Gastrocnemius medialis (tissue), 4 donors: ENCODE measurements at regions not wholly inside any gene's neighbourhood (a gene's known extent, or its start where the extent isn't known, plus 50 kb on each side); places are given as distances from the start of the nearest gene placed in this dataset.

ENCODE experiments used
- ATAC-seq, 2 donors: fragments of 150-250 bp; one replicate each; pipeline ENCODE4 v1.9.1; 2016
- DNase-seq, 2 donors: peaks; one replicate each; pipeline ENCODE4 v3.0.0-alpha.2; 2019
- H3K27ac ChIP-seq, 4 donors: fragments of 200-600 bp; sonication (generic); 1 replicate in 1 of 4; 2 replicates in 3 of 4; pipeline ENCODE4 v1.5.1; 2016 to 2018; ENCODE audit warnings: mild to moderate bottlenecking in 2 of 4, moderate library complexity in 1 of 4
- H3K27me3 ChIP-seq, 3 donors: fragments of 200-600 bp; sonication (generic) in 2 of 3; 1 replicate in 1 of 3; 2 replicates in 2 of 3; pipeline versions ENCODE4 v1.5.1 to v1.6.0; 2016 to 2019; ENCODE audit warnings: mild to moderate bottlenecking in 1 of 3, moderate library complexity in 1 of 3
- H3K36me3 ChIP-seq, 2 donors: fragments of 200-600 bp; sonication (generic) in 1 of 2; one replicate each; pipeline ENCODE4 v1.5.1; 2017 to 2018
- H3K4me1 ChIP-seq, 2 donors: fragments of 200-600 bp; sonication (generic) in 1 of 2; one replicate each; pipeline ENCODE4 v1.5.1; 2016 to 2017; ENCODE audit warnings: mild to moderate bottlenecking in 2 of 2
- H3K4me3 ChIP-seq, 4 donors: fragments of 200-600 bp; sonication (generic) in 3 of 4; 1 replicate in 1 of 4; 2 replicates in 3 of 4; pipeline ENCODE4 v1.5.1; 2016 to 2019; ENCODE audit warnings: mild to moderate bottlenecking in 2 of 4
- H3K9me3 ChIP-seq, 3 donors: fragments of 200-600 bp; sonication (generic) in 2 of 3; 1 replicate in 1 of 3; 2 replicates in 2 of 3; pipeline ENCODE4 v1.5.1; 2016 to 2019
- CTCF ChIP-seq, 5 experiments: fragments of 450-650 bp in 3 of 5; fragments of 200-600 bp in 2 of 5; sonication (generic) in 2 of 5; IDR thresholded peaks in 4 of 5; conservative IDR thresholded peaks in 1 of 5; 1 replicate in 4 of 5; 2 replicates in 1 of 5; pipeline ENCODE4 v1.5.1; 2016 to 2019; ENCODE audit warnings: antibody characterized with exemption in 5 of 5, mild to moderate bottlenecking in 3 of 5, moderate library complexity in 3 of 5
- POLR2A ChIP-seq, 2 donors: fragments of 450-650 bp; IDR thresholded peaks; one replicate each; pipeline ENCODE4 v1.6.1; 2017; ENCODE audit warnings: antibody characterized with exemption in 2 of 2, mild to moderate bottlenecking in 2 of 2, moderate library complexity in 2 of 2
- in situ Hi-C, 4 donors: fragments of 200-750 bp; cut with MboI; loops; one replicate each; pipeline versions ENCODE4 v1.15.0 to v1.8.0; 2017; ENCODE audit warnings: low sequenced_read_pairs in 4 of 4
- intact Hi-C: fragments of 100-400 bp; cut with DNase I; formaldehyde crosslinking; loops from one replicate; pipeline ENCODE4 v1.15.1; 2023; ENCODE audit warnings: low total_unique reads

GRCh38 chr9:16342246-16343020, 528.0 kb downstream of the BNC2 start:
- Histone ChIP-seq H3K36me3 (no peaks in the 10 kb centered on the region), H3K9me3 (no peaks in the 10 kb centered on the region), H3K4me3 (no peak overlapping the region), H3K27me3 (no peaks in the 10 kb centered on the region), H3K27ac (peak overlapping the region in 2 of 4 donors; percentile 5 to 35), H3K4me1 (peaks cover 0 to 2% of the 10 kb centered on the region in 2 donors)
- ATAC-seq (no peak), DNase-seq (no peak)
- in situ Hi-C loops: loop anchor here in 1 of 4 donors (25.0 kb wide), 1 partner anchor 370 kb away; no protein-coding TSS in a partner anchor
- intact Hi-C loops: no loop called here
- no peak for TF ChIP-seq CTCF (IDR thresholded peaks at IDR 0.05 in 4 of 5, conservative IDR thresholded peaks at IDR 0.05 in 1 of 5)
- TF ChIP-seq POLR2A (IDR thresholded peaks at IDR 0.05): no peak

GRCh38 chr9:16343249-16344237, 526.9 kb downstream of the BNC2 start:
- in situ Hi-C loops: loop anchor here in 1 of 4 donors (25.0 kb wide), 1 partner anchor 369 kb away; no protein-coding TSS in a partner anchor
- Histone ChIP-seq H3K4me1 (no peaks in the 10 kb centered on the region), H3K27me3 (no peaks in the 10 kb centered on the region), H3K9me3 (no peaks in the 10 kb centered on the region), H3K27ac (peak overlapping the region; percentile 30 to 41 (median 36)), H3K4me3 (no peak overlapping the region), H3K36me3 (no peaks in the 10 kb centered on the region)
- intact Hi-C loops: no loop called here
- peak; percentile 48 to 57 for ATAC-seq
- DNase-seq: peak in 1 of 2 donors; percentile 42
- TF ChIP-seq POLR2A (IDR thresholded peaks at IDR 0.05) (no peak), CTCF (IDR thresholded peaks at IDR 0.05 in 4 of 5, conservative IDR thresholded peaks at IDR 0.05 in 1 of 5) (no peak)

- Histone ChIP-seq H3K9me3 (no peaks in the 10 kb centered on the region), H3K27ac (peak overlapping the region in 3 of 4 donors; percentile 30 to 41 (median 35)), H3K4me3 (no peak overlapping the region), H3K4me1 (no peaks in the 10 kb centered on the region), H3K27me3 (no peaks in the 10 kb centered on the region), H3K36me3 (no peaks in the 10 kb centered on the region)
- ATAC-seq: peak; percentile 38 to 58
- intact Hi-C loops: no loop called here
- no peak for TF ChIP-seq POLR2A (IDR thresholded peaks at IDR 0.05)
- TF ChIP-seq CTCF (IDR thresholded peaks at IDR 0.05 in 4 of 5, conservative IDR thresholded peaks at IDR 0.05 in 1 of 5): no peak
- DNase-seq: no peak
- in situ Hi-C loops: loop anchor here in 1 of 4 donors (25.0 kb wide), 1 partner anchor 368 kb away; no protein-coding TSS in a partner anchor
These were observed 526.1 kb downstream of the BNC2 start for GRCh38 chr9:16344343-16344742.

- Histone ChIP-seq H3K9me3 (no peaks in the 10 kb centered on the region), H3K27me3 (no peaks in the 10 kb centered on the region), H3K27ac (no peak overlapping the region), H3K36me3 (no peaks in the 10 kb centered on the region), H3K4me3 (no peak overlapping the region), H3K4me1 (no peaks in the 10 kb centered on the region)
- in situ Hi-C loops (loop anchor here in 1 of 4 donors (25.0 kb wide), 1 partner anchor 366 kb away; no protein-coding TSS in a partner anchor), intact Hi-C loops (no loop called here)
- no peak for DNase-seq
- ATAC-seq: no peak
- TF ChIP-seq POLR2A (IDR thresholded peaks at IDR 0.05) (no peak), CTCF (IDR thresholded peaks at IDR 0.05 in 4 of 5, conservative IDR thresholded peaks at IDR 0.05 in 1 of 5) (no peak)
These were observed 524.6 kb downstream of the BNC2 start for GRCh38 chr9:16345902-16346301.
